ENCODE measurements at regions not wholly inside any gene's neighbourhood (a gene's known extent, or its start where the extent isn't known, plus 50 kb on each side); places are given as distances from the start of the nearest gene placed in this dataset.
"Not testable (repeated sequence)": the region's sequence is repeated elsewhere in the genome, so short reads cannot be mapped to it uniquely, and the experiment has no call there.

- Mint-ChIP-seq H3K4me3 (no peak overlapping the region), H3K27me3 (ENCODE audit: low read depth) (peaks cover 6% of the 10 kb centered on the region), H3K9me3 (no peaks in the 10 kb centered on the region), H3K27ac (no peak overlapping the region), H3K4me1 (ENCODE audit: low read depth) (no peaks in the 10 kb centered on the region), H3K36me3 (ENCODE audit: insufficient read depth in 2 of 2) (no peaks in the 10 kb centered on the region)
- DNase-seq: no peak
- ATAC-seq (replicated peaks in 1 of 2): no peak
Measured at GRCh38 chr1:90262286-90262685, 267.4 kb downstream of the ZNF326 start.

GRCh38 chr1:90246069-90246468 is 251.2 kb downstream of the ZNF326 start:
- H3K4me3 Mint-ChIP-seq: no peak overlapping the region
- DNase-seq (no peak), ATAC-seq (replicated peaks in 1 of 2) (no peak)
- peaks cover 2% of the 10 kb centered on the region in 2 donors for H3K9me3 Mint-ChIP-seq
- no peaks in the 10 kb centered on the region for H3K4me1 Mint-ChIP-seq (ENCODE audit: low read depth)
- no peaks in the 10 kb centered on the region for H3K27me3 Mint-ChIP-seq (ENCODE audit: low read depth)
- peaks cover 0 to 3% of the 10 kb centered on the region in 2 donors for H3K36me3 Mint-ChIP-seq (ENCODE audit: insufficient read depth in 2 of 2)
- no peak overlapping the region for H3K27ac Mint-ChIP-seq

GRCh38 chr1:90236493-90236892 is 241.6 kb downstream of the ZNF326 start:
- H3K4me3 Mint-ChIP-seq: no peak overlapping the region
- no peaks in the 10 kb centered on the region for H3K36me3 Mint-ChIP-seq (ENCODE audit: insufficient read depth in 2 of 2)
- ATAC-seq (replicated peaks in 1 of 2): no peak

GRCh38 chr1:90223401-90223800 is 228.5 kb downstream of the ZNF326 start:
- no peak for DNase-seq
- Mint-ChIP-seq H3K27ac (no peak overlapping the region), H3K36me3 (ENCODE audit: insufficient read depth in 2 of 2) (peaks cover 0 to 2% of the 10 kb centered on the region in 2 donors), H3K4me1 (ENCODE audit: low read depth) (no peaks in the 10 kb centered on the region), H3K9me3 (peaks cover 0 to 2% of the 10 kb centered on the region in 2 donors), H3K27me3 (ENCODE audit: low read depth) (no peaks in the 10 kb centered on the region), H3K4me3 (no peak overlapping the region)
- no peak for ATAC-seq (replicated peaks in 1 of 2)

More at GRCh38 chr1:90236493-90236892, 241.6 kb downstream of the ZNF326 start:
- no peak for DNase-seq
- Mint-ChIP-seq H3K9me3 (peaks cover 2 to 8% of the 10 kb centered on the region in 2 donors), H3K27me3 (ENCODE audit: low read depth) (no peaks in the 10 kb centered on the region), H3K4me1 (ENCODE audit: low read depth) (no peaks in the 10 kb centered on the region), H3K27ac (no peak overlapping the region)

GRCh38 chr1:90220941-90221693 is 226.2 kb downstream of the ZNF326 start:
- no peaks in the 10 kb centered on the region for H3K27me3 Mint-ChIP-seq (ENCODE audit: low read depth)
- no peak for DNase-seq
- H3K27ac Mint-ChIP-seq: no peak overlapping the region
- no peak overlapping the region for H3K4me3 Mint-ChIP-seq
- no peak for ATAC-seq (replicated peaks in 1 of 2)
- peaks cover 0 to 2% of the 10 kb centered on the region in 2 donors for H3K36me3 Mint-ChIP-seq (ENCODE audit: insufficient read depth in 2 of 2)
- no peaks in the 10 kb centered on the region for H3K4me1 Mint-ChIP-seq (ENCODE audit: low read depth)
- peaks cover 2% of the 10 kb centered on the region in 2 donors for H3K9me3 Mint-ChIP-seq

GRCh38 chr1:90220496-90220895 is 225.6 kb downstream of the ZNF326 start:
- Mint-ChIP-seq H3K4me3 (no peak overlapping the region), H3K27me3 (ENCODE audit: low read depth) (no peaks in the 10 kb centered on the region), H3K36me3 (ENCODE audit: insufficient read depth in 2 of 2) (peaks cover 0 to 2% of the 10 kb centered on the region in 2 donors), H3K9me3 (peaks cover 2% of the 10 kb centered on the region in 2 donors), H3K4me1 (ENCODE audit: low read depth) (no peaks in the 10 kb centered on the region), H3K27ac (no peak overlapping the region)
- no peak for DNase-seq
- no peak for ATAC-seq (replicated peaks in 1 of 2)

- H3K9me3 Mint-ChIP-seq; H3K36me3 Mint-ChIP-seq (ENCODE audit: insufficient read depth in 2 of 2); DNase-seq; H3K4me3 Mint-ChIP-seq; H3K27ac Mint-ChIP-seq; ATAC-seq (replicated peaks in 1 of 2); H3K4me1 Mint-ChIP-seq (ENCODE audit: low read depth); H3K27me3 Mint-ChIP-seq (ENCODE audit: low read depth): not testable (repeated sequence)
Measured at GRCh38 chr1:90219166-90219871, 224.4 kb downstream of the ZNF326 start.

GRCh38 chr1:90210633-90211491 is 216.0 kb downstream of the ZNF326 start:
- Mint-ChIP-seq H3K27me3 (ENCODE audit: low read depth) (no peaks in the 10 kb centered on the region), H3K9me3 (no peaks in the 10 kb centered on the region), H3K4me1 (ENCODE audit: low read depth) (no peaks in the 10 kb centered on the region), H3K27ac (no peak overlapping the region), H3K4me3 (no peak overlapping the region), H3K36me3 (ENCODE audit: insufficient read depth in 2 of 2) (no peaks in the 10 kb centered on the region)
- DNase-seq (no peak), ATAC-seq (replicated peaks in 1 of 2) (no peak)

GRCh38 chr1:90208949-90209348 is 214.0 kb downstream of the ZNF326 start:
- Mint-ChIP-seq H3K27ac (no peak overlapping the region), H3K4me3 (no peak overlapping the region), H3K27me3 (ENCODE audit: low read depth) (no peaks in the 10 kb centered on the region), H3K9me3 (no peaks in the 10 kb centered on the region), H3K36me3 (ENCODE audit: insufficient read depth in 2 of 2) (no peaks in the 10 kb centered on the region), H3K4me1 (ENCODE audit: low read depth) (no peaks in the 10 kb centered on the region)
- no peak for ATAC-seq (replicated peaks in 1 of 2)
- DNase-seq: no peak

- no peak overlapping the region for H3K4me3 Mint-ChIP-seq
- no peak for ATAC-seq (replicated peaks in 1 of 2)
- H3K4me1 Mint-ChIP-seq (ENCODE audit: low read depth): no peaks in the 10 kb centered on the region
- no peaks in the 10 kb centered on the region for H3K9me3 Mint-ChIP-seq
- H3K27ac Mint-ChIP-seq: no peak overlapping the region
- no peaks in the 10 kb centered on the region for H3K27me3 Mint-ChIP-seq (ENCODE audit: low read depth)
- H3K36me3 Mint-ChIP-seq (ENCODE audit: insufficient read depth in 2 of 2): no peaks in the 10 kb centered on the region
- DNase-seq: no peak
Measured at GRCh38 chr1:90206260-90206659, 211.3 kb downstream of the ZNF326 start.

- H3K27ac Mint-ChIP-seq: no peak overlapping the region
- H3K9me3 Mint-ChIP-seq: no peaks in the 10 kb centered on the region
- DNase-seq: no peak
- ATAC-seq (replicated peaks in 1 of 2): no peak
- no peaks in the 10 kb centered on the region for H3K4me1 Mint-ChIP-seq (ENCODE audit: low read depth)
- no peaks in the 10 kb centered on the region for H3K36me3 Mint-ChIP-seq (ENCODE audit: insufficient read depth in 2 of 2)
- no peak overlapping the region for H3K4me3 Mint-ChIP-seq
- H3K27me3 Mint-ChIP-seq (ENCODE audit: low read depth): no peaks in the 10 kb centered on the region
Measured at GRCh38 chr1:90204780-90205179, 209.9 kb downstream of the ZNF326 start.

- H3K27ac Mint-ChIP-seq: no peak overlapping the region
- H3K27me3 Mint-ChIP-seq (ENCODE audit: low read depth): no peaks in the 10 kb centered on the region
- H3K36me3 Mint-ChIP-seq (ENCODE audit: insufficient read depth in 2 of 2): no peaks in the 10 kb centered on the region
- no peak for ATAC-seq (replicated peaks in 1 of 2)
- H3K4me3 Mint-ChIP-seq: no peak overlapping the region
- no peaks in the 10 kb centered on the region for H3K9me3 Mint-ChIP-seq
- no peaks in the 10 kb centered on the region for H3K4me1 Mint-ChIP-seq (ENCODE audit: low read depth)
- no peak for DNase-seq
Measured at GRCh38 chr1:90204023-90204590, 209.2 kb downstream of the ZNF326 start.

All from activated T-cell treated with anti-CD3 and anti-CD28 coated beads, Interleukin-2, amount 50 U/mL, for 72 hours (primary cell).